ENCODE measurements at regions not wholly inside any gene's neighbourhood (a gene's known extent, or its start where the extent isn't known, plus 50 kb on each side); places are given as distances from the start of the nearest gene placed in this dataset.

GRCh38 chr2:81495556-81495955, 1191.0 kb upstream of the LRRTM1 start:
- Histone ChIP-seq H3K27ac (replicated peaks) (no peak overlapping the region), H3K9me3 (replicated peaks) (peaks cover 18% of the 10 kb centered on the region), H3K36me3 (no peaks in the 10 kb centered on the region), H3K4me1 (no peaks in the 10 kb centered on the region), H3K27me3 (ENCODE audit: low read depth) (no peaks in the 10 kb centered on the region), H3K4me3 (no peak overlapping the region)
- intact Hi-C loops (cut with micrococcal nuclease), result no loop called here
- TF ChIP-seq CTCF (IDR thresholded peaks at IDR 0.05; ENCODE audit: borderline replicate concordance), result no peak
- DNase-seq, result no peak

GRCh38 chr2:81483254-81483653, 1178.7 kb upstream of the LRRTM1 start:
- H3K9me3 ChIP-seq (replicated peaks), result peaks cover 21% of the 10 kb centered on the region
- no peak overlapping the region for H3K4me3 ChIP-seq
- no peak for DNase-seq
- H3K36me3 ChIP-seq, result no peaks in the 10 kb centered on the region
- H3K27ac ChIP-seq (replicated peaks), result no peak overlapping the region
- intact Hi-C loops (cut with micrococcal nuclease), result no loop called here
- no peak for TF ChIP-seq CTCF (IDR thresholded peaks at IDR 0.05; ENCODE audit: borderline replicate concordance)
- no peaks in the 10 kb centered on the region for H3K4me1 ChIP-seq
- H3K27me3 ChIP-seq (ENCODE audit: low read depth), result no peaks in the 10 kb centered on the region

GRCh38 chr2:81481994-81482368, 1177.4 kb upstream of the LRRTM1 start:
- Histone ChIP-seq H3K27ac (replicated peaks) (no peak overlapping the region), H3K4me3 (no peak overlapping the region), H3K9me3 (replicated peaks) (peaks cover 13% of the 10 kb centered on the region), H3K4me1 (no peaks in the 10 kb centered on the region), H3K36me3 (no peaks in the 10 kb centered on the region), H3K27me3 (ENCODE audit: low read depth) (no peaks in the 10 kb centered on the region)
- TF ChIP-seq CTCF (IDR thresholded peaks at IDR 0.05; ENCODE audit: borderline replicate concordance), result no peak
- DNase-seq, result no peak
- intact Hi-C loops (cut with micrococcal nuclease), result no loop called here

- H3K4me1 ChIP-seq, result no peaks in the 10 kb centered on the region
- DNase-seq, result peak; percentile 11
- H3K9me3 ChIP-seq (replicated peaks), result peaks cover 13% of the 10 kb centered on the region
Measured at GRCh38 chr2:81481242-81481993, 1176.9 kb upstream of the LRRTM1 start.

GRCh38 chr2:81467096-81467495, 1162.5 kb upstream of the LRRTM1 start:
- DNase-seq, result no peak
- Histone ChIP-seq H3K4me1 (no peaks in the 10 kb centered on the region), H3K27ac (replicated peaks) (no peak overlapping the region), H3K36me3 (no peaks in the 10 kb centered on the region), H3K27me3 (ENCODE audit: low read depth) (no peaks in the 10 kb centered on the region), H3K9me3 (replicated peaks) (peaks cover 27% of the 10 kb centered on the region), H3K4me3 (no peak overlapping the region)
- no peak for TF ChIP-seq CTCF (IDR thresholded peaks at IDR 0.05; ENCODE audit: borderline replicate concordance)
- intact Hi-C loops (cut with micrococcal nuclease), result no loop called here

More at GRCh38 chr2:81481242-81481993, 1176.9 kb upstream of the LRRTM1 start:
- no peak overlapping the region for H3K27ac ChIP-seq (replicated peaks)
- intact Hi-C loops (cut with micrococcal nuclease), result no loop called here
- TF ChIP-seq CTCF (IDR thresholded peaks at IDR 0.05; ENCODE audit: borderline replicate concordance), result no peak
- H3K27me3 ChIP-seq (ENCODE audit: low read depth), result no peaks in the 10 kb centered on the region
- no peak overlapping the region for H3K4me3 ChIP-seq
- no peaks in the 10 kb centered on the region for H3K36me3 ChIP-seq

Data from left ventricle myocardium inferior (tissue), 1 donor.